GM10266 (cell line): ENCODE measurements at regions not wholly inside any gene's neighbourhood (a gene's known extent, or its start where the extent isn't known, plus 50 kb on each side); places are given as distances from the start of the nearest gene placed in this dataset.

ENCODE experiments used
- DNase-seq: peaks from one replicate; pipeline ENCODE4 v3.0.0; 2012; ENCODE audit errors: extremely low spot score
- TF ChIP-seq, protein P1 (sequence below): IDR thresholded peaks from 2 replicates; pipeline ENCODE4 v1.5.1; 2012; ENCODE audit warnings: mild to moderate bottlenecking, low read depth; ENCODE audit not compliant: control insufficient read depth, insufficient read depth; ENCODE audit errors: missing control alignments

DNA sequence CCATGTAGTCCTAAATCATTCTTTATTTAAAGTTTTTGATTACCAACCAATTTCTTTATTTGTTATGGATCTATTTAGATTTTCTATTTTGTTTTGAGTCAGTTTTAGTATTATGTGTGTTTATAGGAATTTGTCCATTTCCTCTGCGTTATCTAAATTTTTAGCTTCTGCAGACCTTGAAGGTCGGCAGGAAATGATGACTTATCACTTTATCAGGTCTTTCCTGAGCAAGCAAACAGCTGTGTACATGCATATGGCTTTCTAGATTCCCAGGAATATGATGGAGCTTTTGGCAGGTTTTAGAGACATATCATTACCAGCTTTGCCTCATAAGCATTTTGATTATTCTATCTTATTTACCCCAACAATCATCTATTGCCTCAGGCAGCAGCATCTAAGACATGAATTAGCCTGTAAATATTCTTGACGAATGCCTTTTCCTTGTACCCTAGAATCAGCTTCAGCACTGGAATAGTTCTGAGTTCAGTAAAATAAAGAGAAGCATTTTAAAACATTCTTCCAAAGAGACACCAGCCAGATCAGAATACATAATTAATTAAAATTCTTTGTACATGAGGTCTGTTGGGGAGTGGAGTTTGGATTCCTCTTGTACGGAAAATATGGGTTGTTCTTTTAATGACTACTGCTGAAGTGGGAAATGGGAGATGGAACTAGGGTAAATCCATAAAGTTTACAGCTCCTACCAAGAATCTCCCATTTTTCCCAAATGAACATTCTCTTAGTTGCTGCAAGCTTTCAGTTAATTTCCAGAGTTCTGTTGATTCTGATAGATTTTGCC lies 408.8 kb upstream of the SEMA3C start:
- DNase-seq: no peak
- TF ChIP-seq, protein P1, sequence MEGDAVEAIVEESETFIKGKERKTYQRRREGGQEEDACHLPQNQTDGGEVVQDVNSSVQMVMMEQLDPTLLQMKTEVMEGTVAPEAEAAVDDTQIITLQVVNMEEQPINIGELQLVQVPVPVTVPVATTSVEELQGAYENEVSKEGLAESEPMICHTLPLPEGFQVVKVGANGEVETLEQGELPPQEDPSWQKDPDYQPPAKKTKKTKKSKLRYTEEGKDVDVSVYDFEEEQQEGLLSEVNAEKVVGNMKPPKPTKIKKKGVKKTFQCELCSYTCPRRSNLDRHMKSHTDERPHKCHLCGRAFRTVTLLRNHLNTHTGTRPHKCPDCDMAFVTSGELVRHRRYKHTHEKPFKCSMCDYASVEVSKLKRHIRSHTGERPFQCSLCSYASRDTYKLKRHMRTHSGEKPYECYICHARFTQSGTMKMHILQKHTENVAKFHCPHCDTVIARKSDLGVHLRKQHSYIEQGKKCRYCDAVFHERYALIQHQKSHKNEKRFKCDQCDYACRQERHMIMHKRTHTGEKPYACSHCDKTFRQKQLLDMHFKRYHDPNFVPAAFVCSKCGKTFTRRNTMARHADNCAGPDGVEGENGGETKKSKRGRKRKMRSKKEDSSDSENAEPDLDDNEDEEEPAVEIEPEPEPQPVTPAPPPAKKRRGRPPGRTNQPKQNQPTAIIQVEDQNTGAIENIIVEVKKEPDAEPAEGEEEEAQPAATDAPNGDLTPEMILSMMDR: no peak

DNA sequence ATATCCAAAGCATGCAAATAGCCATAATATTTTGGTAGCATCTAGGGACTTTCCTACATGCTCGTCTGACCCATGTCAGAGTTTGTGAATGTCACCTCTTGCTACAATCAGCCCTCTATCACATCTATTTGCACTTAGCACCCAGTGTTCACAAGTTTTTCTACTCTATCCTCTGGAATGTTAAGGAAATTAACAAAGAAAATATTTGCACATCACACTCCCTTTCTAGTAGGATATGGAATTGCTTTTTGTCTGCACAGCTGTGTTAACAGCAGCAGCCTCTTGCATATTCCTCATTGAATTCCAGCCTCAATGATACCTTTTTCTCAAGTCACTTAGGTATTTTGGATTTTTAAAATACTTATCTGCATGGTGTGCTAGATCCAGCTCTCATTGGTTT lies 403.1 kb upstream of the SEMA3C start:
- TF ChIP-seq, protein P1: no peak
- no peak for DNase-seq

DNA sequence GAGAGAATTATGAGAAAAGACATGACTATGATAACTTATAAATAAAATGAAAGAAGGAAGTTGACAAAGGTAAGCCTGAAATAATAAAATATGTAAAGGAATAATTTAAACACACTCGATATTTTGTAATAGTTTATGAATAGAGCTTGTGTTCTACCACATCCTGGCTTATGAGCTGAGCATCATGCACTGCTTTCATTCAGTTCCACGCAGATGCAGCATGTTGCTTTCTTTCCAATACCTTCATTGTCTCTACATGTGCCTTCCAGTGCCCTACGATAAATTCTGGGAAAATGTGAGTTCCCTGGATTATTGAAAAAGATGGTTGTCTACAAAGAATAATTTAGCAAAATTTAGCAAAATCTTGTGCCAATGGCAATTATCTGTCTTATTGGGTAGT lies 398.9 kb upstream of the SEMA3C start:
- TF ChIP-seq, protein P1: no peak
- DNase-seq: no peak

DNA sequence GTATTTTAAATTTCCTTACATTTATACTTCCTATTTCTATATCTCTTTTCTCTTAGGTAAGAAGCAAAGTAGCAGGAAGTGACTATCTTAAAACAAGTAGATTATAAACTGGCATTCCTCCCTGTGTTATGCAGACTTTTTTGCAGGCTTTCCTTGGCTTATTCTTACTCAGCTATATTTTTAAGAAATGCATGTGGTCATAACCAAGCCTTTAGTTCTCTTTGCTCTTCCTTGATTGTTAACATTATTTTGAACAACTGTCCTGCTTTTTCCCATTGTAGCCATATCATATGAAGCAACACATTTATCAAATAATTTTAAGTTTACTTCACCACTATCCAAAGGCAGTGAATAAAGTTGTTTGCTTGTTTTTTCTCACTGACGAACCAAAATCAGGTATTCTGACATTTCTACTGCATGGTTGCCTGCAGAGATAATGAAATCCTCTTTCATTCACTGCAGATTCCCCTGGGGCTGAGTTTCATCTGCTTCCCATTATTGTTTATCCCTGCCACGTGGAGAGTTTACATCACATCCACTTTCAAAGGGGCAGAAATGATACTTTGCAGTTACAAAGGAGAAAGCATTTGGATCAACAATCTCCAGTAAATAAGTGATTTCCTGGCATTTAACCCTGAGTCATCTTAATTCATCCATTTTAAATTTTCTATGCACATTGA lies 389.9 kb upstream of the SEMA3C start:
- no peak for DNase-seq
- TF ChIP-seq, protein P1: no peak

DNA sequence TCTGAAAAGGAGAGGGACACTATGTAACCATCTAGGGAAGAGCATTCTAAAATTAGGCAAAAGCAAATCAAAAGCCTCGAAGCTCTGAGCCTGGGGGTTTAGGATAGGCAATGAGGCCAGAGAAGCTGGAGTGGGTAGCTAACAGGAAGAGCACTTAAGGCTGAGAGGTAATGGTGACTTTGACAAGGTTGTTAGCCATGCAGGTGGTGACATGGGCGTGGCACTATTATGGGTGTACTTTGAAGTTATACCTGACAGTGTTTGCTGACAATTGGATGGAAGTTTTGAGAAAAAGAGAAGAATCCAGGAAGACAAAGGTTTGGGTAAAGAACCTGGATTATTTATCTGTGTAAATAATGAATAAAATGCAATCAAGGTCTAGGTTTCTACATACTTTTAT lies 383.0 kb upstream of the SEMA3C start:
- TF ChIP-seq, protein P1: no peak
- DNase-seq: no peak

DNA sequence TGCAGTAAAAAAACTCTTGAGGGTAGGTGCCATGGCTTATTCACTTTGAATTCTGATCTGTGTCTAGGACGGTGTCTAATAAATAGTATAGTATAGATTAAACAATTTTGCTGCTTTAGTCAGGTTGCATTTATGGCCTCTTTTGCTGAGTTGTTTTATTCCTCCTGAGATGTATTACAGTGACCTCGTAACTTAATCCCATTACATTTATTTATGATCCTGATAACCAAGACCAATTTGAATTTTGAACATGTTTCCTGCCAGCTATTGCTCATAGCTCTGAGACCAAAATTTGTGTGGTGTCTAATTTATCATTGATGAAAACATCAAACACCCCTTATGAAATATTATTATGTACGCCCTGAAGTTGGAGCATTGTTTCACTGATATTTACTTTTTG lies 381.9 kb upstream of the SEMA3C start:
- no peak for DNase-seq
- TF ChIP-seq, protein P1: no peak

DNA sequence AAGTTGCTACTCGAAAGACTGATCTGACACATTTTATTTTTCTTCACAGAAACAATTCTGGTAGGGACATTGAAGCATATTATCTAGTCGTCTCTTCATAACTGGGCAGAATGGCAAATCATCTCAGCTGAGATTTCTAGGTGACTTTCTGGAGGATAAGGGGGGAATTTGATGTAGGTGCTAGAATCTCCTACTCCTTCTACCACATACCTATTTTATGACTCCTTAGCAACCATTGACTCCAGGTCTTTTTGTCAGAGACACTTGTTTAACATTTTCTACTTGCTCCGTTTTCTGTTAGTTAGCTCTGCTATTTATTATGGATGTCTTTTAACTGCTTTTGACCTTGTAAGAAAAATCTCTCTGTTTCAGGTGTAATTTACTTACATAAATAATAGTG lies 380.9 kb upstream of the SEMA3C start:
- TF ChIP-seq, protein P1: no peak
- DNase-seq: no peak
